Stomach smooth muscle (tissue), 2 donors: ENCODE measurements at regions not wholly inside any gene's neighbourhood (a gene's known extent, or its start where the extent isn't known, plus 50 kb on each side); places are given as distances from the start of the nearest gene placed in this dataset.

Experiments used
- H3K27ac ChIP-seq: one replicate; pipeline ENCODE4 v1.7.0; 2013; ENCODE audit warnings: mild to moderate bottlenecking, low read length, inconsistent platforms
- H3K27me3 ChIP-seq, 2 donors: one replicate each; pipeline ENCODE4 v1.7.0; 2013; ENCODE audit warnings: low read length in 2 of 2; ENCODE audit not compliant: insufficient read depth in 2 of 2, control insufficient read depth in 1 of 2
- H3K36me3 ChIP-seq, 2 donors: one replicate each; pipeline ENCODE4 v1.7.0; 2013; ENCODE audit warnings: low read length in 2 of 2; ENCODE audit not compliant: control insufficient read depth in 2 of 2, insufficient read depth in 2 of 2
- H3K4me1 ChIP-seq: one replicate; pipeline ENCODE4 v1.7.0; 2013; ENCODE audit warnings: low read length; ENCODE audit not compliant: control insufficient read depth, insufficient read depth
- H3K4me3 ChIP-seq, 2 donors: one replicate each; pipeline ENCODE4 v1.7.0; 2013; ENCODE audit warnings: low read length in 2 of 2
- H3K9ac ChIP-seq, 2 donors: one replicate each; pipeline ENCODE4 v1.7.0; 2013; ENCODE audit warnings: low read length in 2 of 2, mild to moderate bottlenecking in 1 of 2
- H3K9me3 ChIP-seq, 2 donors: one replicate each; pipeline ENCODE4 v1.7.0; 2013; ENCODE audit warnings: low read length in 2 of 2; ENCODE audit not compliant: control insufficient read depth in 2 of 2
- donor health status: healthy.
- donor health status: Pancreatic carcinoma.

GRCh38 chr2:19224486-19224885, 133.9 kb downstream of the OSR1 start:
- no peaks in the 10 kb centered on the region for H3K4me1 ChIP-seq
- H3K36me3 ChIP-seq: no peaks in the 10 kb centered on the region

GRCh38 chr2:19224011-19224410, 134.4 kb downstream of the OSR1 start:
- no peak overlapping the region for H3K4me3 ChIP-seq
- H3K4me1 ChIP-seq: no peaks in the 10 kb centered on the region
- no peak overlapping the region for H3K9ac ChIP-seq
- H3K27ac ChIP-seq: no peak overlapping the region
- H3K9me3 ChIP-seq: no peaks in the 10 kb centered on the region
- H3K36me3 ChIP-seq: no peaks in the 10 kb centered on the region
- no peaks in the 10 kb centered on the region for H3K27me3 ChIP-seq

More at GRCh38 chr2:19224486-19224885, 133.9 kb downstream of the OSR1 start:
- no peaks in the 10 kb centered on the region for H3K27me3 ChIP-seq
- no peak overlapping the region for H3K27ac ChIP-seq
- no peak overlapping the region for H3K9ac ChIP-seq
- no peak overlapping the region for H3K4me3 ChIP-seq
- no peaks in the 10 kb centered on the region for H3K9me3 ChIP-seq

GRCh38 chr2:19219060-19219459, 139.4 kb downstream of the OSR1 start:
- Histone ChIP-seq H3K27me3 (no peaks in the 10 kb centered on the region), H3K27ac (no peak overlapping the region), H3K4me3 (no peak overlapping the region), H3K4me1 (peaks cover 6% of the 10 kb centered on the region), H3K9me3 (no peaks in the 10 kb centered on the region), H3K36me3 (no peaks in the 10 kb centered on the region), H3K9ac (no peak overlapping the region)

- Histone ChIP-seq H3K27ac (no peak overlapping the region), H3K9ac (no peak overlapping the region), H3K9me3 (no peaks in the 10 kb centered on the region), H3K4me3 (no peak overlapping the region), H3K4me1 (peaks cover 6% of the 10 kb centered on the region), H3K36me3 (no peaks in the 10 kb centered on the region), H3K27me3 (no peaks in the 10 kb centered on the region)
These were observed 140.3 kb downstream of the OSR1 start for GRCh38 chr2:19218166-19218565.

- H3K4me3 ChIP-seq: no peak overlapping the region
- no peaks in the 10 kb centered on the region for H3K36me3 ChIP-seq
- peaks cover 6% of the 10 kb centered on the region for H3K4me1 ChIP-seq
- no peaks in the 10 kb centered on the region for H3K9me3 ChIP-seq
- no peak overlapping the region for H3K9ac ChIP-seq
- no peaks in the 10 kb centered on the region for H3K27me3 ChIP-seq
- H3K27ac ChIP-seq: no peak overlapping the region
These were observed 141.5 kb downstream of the OSR1 start for GRCh38 chr2:19216676-19217602.

GRCh38 chr2:19216238-19216637, 142.2 kb downstream of the OSR1 start:
- Histone ChIP-seq H3K27me3 (no peaks in the 10 kb centered on the region), H3K9me3 (no peaks in the 10 kb centered on the region), H3K9ac (no peak overlapping the region), H3K4me3 (no peak overlapping the region), H3K27ac (no peak overlapping the region), H3K4me1 (peaks cover 6% of the 10 kb centered on the region), H3K36me3 (no peaks in the 10 kb centered on the region)

GRCh38 chr2:19214682-19215391, 143.6 kb downstream of the OSR1 start:
- Histone ChIP-seq H3K9ac (no peak overlapping the region), H3K36me3 (no peaks in the 10 kb centered on the region), H3K4me1 (peaks cover 6% of the 10 kb centered on the region), H3K9me3 (no peaks in the 10 kb centered on the region), H3K27ac (no peak overlapping the region), H3K4me3 (no peak overlapping the region), H3K27me3 (no peaks in the 10 kb centered on the region)

- H3K4me1 ChIP-seq: peaks cover 2% of the 10 kb centered on the region
- no peak overlapping the region for H3K4me3 ChIP-seq
- H3K9ac ChIP-seq: no peak overlapping the region
- H3K27ac ChIP-seq: no peak overlapping the region
- H3K9me3 ChIP-seq: no peaks in the 10 kb centered on the region
- no peaks in the 10 kb centered on the region for H3K36me3 ChIP-seq
- no peaks in the 10 kb centered on the region for H3K27me3 ChIP-seq
These were observed 148.7 kb downstream of the OSR1 start for GRCh38 chr2:19209575-19210341.

GRCh38 chr2:19208479-19209199, 149.8 kb downstream of the OSR1 start:
- Histone ChIP-seq H3K9ac (no peak overlapping the region), H3K4me3 (no peak overlapping the region), H3K36me3 (no peaks in the 10 kb centered on the region), H3K27ac (no peak overlapping the region), H3K9me3 (no peaks in the 10 kb centered on the region), H3K4me1 (peaks cover 2% of the 10 kb centered on the region), H3K27me3 (no peaks in the 10 kb centered on the region)

- Histone ChIP-seq H3K36me3 (no peaks in the 10 kb centered on the region), H3K4me1 (peaks cover 2% of the 10 kb centered on the region), H3K9ac (no peak overlapping the region), H3K27me3 (no peaks in the 10 kb centered on the region), H3K4me3 (no peak overlapping the region), H3K9me3 (no peaks in the 10 kb centered on the region), H3K27ac (no peak overlapping the region)
These were observed 151.0 kb downstream of the OSR1 start for GRCh38 chr2:19207452-19207851.
